T1000 (cell line): ENCODE measurements at regions not wholly inside any gene's neighbourhood (a gene's known extent, or its start where the extent isn't known, plus 50 kb on each side); places are given as distances from the start of the nearest gene placed in this dataset.

Experiments
- DNase-seq: peaks from one replicate; lab custom pipeline; 2025; ENCODE audit warnings: mixed read lengths; lab: John Stamatoyannopoulos, UW

GRCh38 chr9:99752417-99753109, 69.1 kb upstream of the NR4A3 start:
- DNase-seq = peak; percentile 2

GRCh38 chr9:99753436-99753835, 68.2 kb upstream of the NR4A3 start:
- no peak for DNase-seq

GRCh38 chr9:99760421-99760820, 61.3 kb upstream of the NR4A3 start:
- no peak for DNase-seq

GRCh38 chr9:99762470-99762869, 59.2 kb upstream of the NR4A3 start:
- DNase-seq = no peak
